ENCODE measurements at regions not wholly inside any gene's neighbourhood (a gene's known extent, or its start where the extent isn't known, plus 50 kb on each side); places are given as distances from the start of the nearest gene placed in this dataset.

- TF ChIP-seq ZNF565 (CRISPR knock-in tag; conservative IDR thresholded peaks at IDR 0.05; ENCODE audit: low read depth) (no peak), CREB5 (CRISPR knock-in tag; IDR thresholded peaks at IDR 0.05; ENCODE audit: low read depth) (no peak), ESRRG (CRISPR knock-in tag; IDR thresholded peaks at IDR 0.05) (no peak)
- peak; percentile 77 for ATAC-seq
Observed at GRCh38 chr11:19380375-19380774, 139.6 kb upstream of the E2F8 start.

- no peak for TF ChIP-seq CSDC2 (CRISPR knock-in tag; IDR thresholded peaks at IDR 0.05)
- TF ChIP-seq ZFP30 (CRISPR knock-in tag; IDR thresholded peaks at IDR 0.05), result no peak
- no peak for TF ChIP-seq RARB (CRISPR knock-in tag; IDR thresholded peaks at IDR 0.05)
- no peak for TF ChIP-seq SNAI2 (CRISPR knock-in tag; IDR thresholded peaks at IDR 0.05)
- no peak for TF ChIP-seq BACH2 (CRISPR knock-in tag; IDR thresholded peaks at IDR 0.05; ENCODE audit: borderline replicate concordance)
- no peak for TF ChIP-seq OSR1 (CRISPR knock-in tag; IDR thresholded peaks at IDR 0.05)
- no peak for TF ChIP-seq CSRNP3 (CRISPR knock-in tag; IDR thresholded peaks at IDR 0.05)
- no peak for TF ChIP-seq GLIS3 (CRISPR knock-in tag; IDR thresholded peaks at IDR 0.05)
- TF ChIP-seq ESRRG (CRISPR knock-in tag; IDR thresholded peaks at IDR 0.05), result no peak
- TF ChIP-seq ZNF565 (CRISPR knock-in tag; conservative IDR thresholded peaks at IDR 0.05; ENCODE audit: low read depth), result no peak
- TF ChIP-seq ZNF70 (CRISPR knock-in tag; IDR thresholded peaks at IDR 0.05), result no peak
- TF ChIP-seq ARNTL (CRISPR knock-in tag; IDR thresholded peaks at IDR 0.05; ENCODE audit: borderline replicate concordance, low read depth), result no peak
- TF ChIP-seq TOX (CRISPR knock-in tag; IDR thresholded peaks at IDR 0.05; ENCODE audit: borderline replicate concordance), result no peak
- no peak for TF ChIP-seq TSHZ2 (CRISPR knock-in tag; IDR thresholded peaks at IDR 0.05)
- TF ChIP-seq PATZ1 (CRISPR knock-in tag; IDR thresholded peaks at IDR 0.05; ENCODE audit: borderline replicate concordance), result no peak
- no peak for TF ChIP-seq ZC3H10 (CRISPR knock-in tag; IDR thresholded peaks at IDR 0.05)
- no peak for ATAC-seq
Observed at GRCh38 chr11:19379465-19379864, 138.7 kb upstream of the E2F8 start.

- ATAC-seq, result no peak
- TF ChIP-seq ZNF8 (CRISPR knock-in tag; IDR thresholded peaks at IDR 0.05) (no peak), TOX (CRISPR knock-in tag; IDR thresholded peaks at IDR 0.05; ENCODE audit: borderline replicate concordance) (no peak), ZFP3 (CRISPR knock-in tag; IDR thresholded peaks at IDR 0.05) (no peak), GLIS3 (CRISPR knock-in tag; IDR thresholded peaks at IDR 0.05) (no peak), TCF4 (CRISPR knock-in tag; IDR thresholded peaks at IDR 0.05; ENCODE audit: borderline replicate concordance) (no peak), ISL1 (CRISPR knock-in tag; IDR thresholded peaks at IDR 0.05) (no peak), ESRRG (CRISPR knock-in tag; IDR thresholded peaks at IDR 0.05) (no peak), OSR1 (CRISPR knock-in tag; IDR thresholded peaks at IDR 0.05) (no peak), ZNF565 (CRISPR knock-in tag; conservative IDR thresholded peaks at IDR 0.05; ENCODE audit: low read depth) (no peak), CREB5 (CRISPR knock-in tag; IDR thresholded peaks at IDR 0.05; ENCODE audit: low read depth) (no peak), RARB (CRISPR knock-in tag; IDR thresholded peaks at IDR 0.05) (no peak), CSDC2 (CRISPR knock-in tag; IDR thresholded peaks at IDR 0.05) (no peak), BACH2 (CRISPR knock-in tag; IDR thresholded peaks at IDR 0.05; ENCODE audit: borderline replicate concordance) (no peak), ZFP30 (CRISPR knock-in tag; IDR thresholded peaks at IDR 0.05) (no peak), CSRNP3 (CRISPR knock-in tag; IDR thresholded peaks at IDR 0.05) (no peak), ZNF70 (CRISPR knock-in tag; IDR thresholded peaks at IDR 0.05) (no peak), PATZ1 (CRISPR knock-in tag; IDR thresholded peaks at IDR 0.05; ENCODE audit: borderline replicate concordance) (no peak), PPARA (CRISPR knock-in tag; IDR thresholded peaks at IDR 0.05; ENCODE audit: borderline replicate concordance) (no peak)
Observed at GRCh38 chr11:19378814-19379213, 138.1 kb upstream of the E2F8 start.
